ENCODE measurements at regions not wholly inside any gene's neighbourhood (a gene's known extent, or its start where the extent isn't known, plus 50 kb on each side); places are given as distances from the start of the nearest gene placed in this dataset.

GRCh38 chr1:5743435-5744095, 248.7 kb downstream of the NPHP4 start:
- H3K4me3 ChIP-seq (replicated peaks in 1 of 2; ENCODE audit: low read depth in 1 of 2, low read length in 2 of 2): no peak overlapping the region
- no peaks in the 10 kb centered on the region for H3K36me3 ChIP-seq (ENCODE audit: control insufficient read depth in 1 of 2, insufficient read depth in 2 of 2, low read length in 2 of 2)
- H2AFZ ChIP-seq (ENCODE audit: low read depth, low read length, poor library complexity, severe bottlenecking): no peak overlapping the region
- H3K4me2 ChIP-seq (ENCODE audit: low read length): no peak overlapping the region
- H3K79me2 ChIP-seq (ENCODE audit: insufficient read depth, low read length): no peaks in the 10 kb centered on the region
- H3K9ac ChIP-seq (ENCODE audit: low read length): no peak overlapping the region
- ChIA-PET RAD21 (ENCODE audit: low non-redundant PET in 1 of 2, low total read pairs in 2 of 2, uncharacterized antibody in 2 of 2, unreplicated experiment in 2 of 2) (no interaction called here), POLR2A (no interaction called here), CTCF (interaction anchor here (0.8 kb wide), 1 partner anchor 233 kb away, joined by 3 read pairs; no protein-coding TSS in a partner anchor)
- H4K20me1 ChIP-seq (ENCODE audit: insufficient read depth): no peaks in the 10 kb centered on the region
- ATAC-seq (no peak), DNase-seq (ENCODE audit: low read depth, low spot score) (no peak)
- intact Hi-C loops (cut with micrococcal nuclease): loop anchor here (10.0 kb wide), 1 partner anchor 231 kb away; no protein-coding TSS in a partner anchor
- peaks cover 16% of the 10 kb centered on the region; the same call in 1 of the 2 replicates for H3K27me3 ChIP-seq (ENCODE audit: insufficient read depth, low read length)
- H3K9me3 ChIP-seq (ENCODE audit: control insufficient read depth in 1 of 2, insufficient read depth in 1 of 2, low read depth in 1 of 2, low read length in 2 of 2): no peaks in the 10 kb centered on the region
- H3K9me2 ChIP-seq (ENCODE audit: insufficient read depth): no peaks in the 10 kb centered on the region
- no TSS peak for BruUV-seq (replicated peaks)
- no peaks in the 10 kb centered on the region for H3K4me1 ChIP-seq (ENCODE audit: control insufficient read depth in 1 of 2, insufficient read depth in 2 of 2, low read length in 2 of 2)
- no peak overlapping the region for H3K27ac ChIP-seq (ENCODE audit: low read depth, low read length)
- TF ChIP-seq REST (IDR thresholded peaks at IDR 0.05; ENCODE audit: low read depth) (no peak), CTCF (IDR thresholded peaks at IDR 0.05 in 2 of 3, conservative IDR thresholded peaks at IDR 0.05 in 1 of 3; ENCODE audit: borderline replicate concordance in 1 of 3, insufficient read depth in 1 of 3, low read depth in 2 of 3, low read length in 2 of 3) (no peak), SIN3A (IDR thresholded peaks at IDR 0.05; ENCODE audit: low read depth) (no peak), EGR1 (IDR thresholded peaks at IDR 0.05; ENCODE audit: low read depth) (no peak), ZBTB33 (IDR thresholded peaks at IDR 0.05; ENCODE audit: extremely low read depth, insufficient replicate concordance, low read length) (no peak), TCF7L2 (IDR thresholded peaks at IDR 0.05; ENCODE audit: borderline replicate concordance, extremely low read depth, insufficient read depth, insufficient read length) (no peak), CBX3 (IDR thresholded peaks at IDR 0.05; ENCODE audit: low read depth) (no peak), SRF (IDR thresholded peaks at IDR 0.05; ENCODE audit: low read depth) (no peak), SP1 (IDR thresholded peaks at IDR 0.05; ENCODE audit: low read depth) (no peak), ZFX (IDR thresholded peaks at IDR 0.05) (no peak), RAD21 (IDR thresholded peaks at IDR 0.05; ENCODE audit: low read depth) (no peak), JUND (IDR thresholded peaks at IDR 0.05) (no peak), ELF1 (IDR thresholded peaks at IDR 0.05; ENCODE audit: borderline replicate concordance, low read depth) (no peak), YY1 (IDR thresholded peaks at IDR 0.05; ENCODE audit: extremely low read depth, insufficient replicate concordance, low read depth, low read length) (no peak), EZH2phosphoT487 (IDR thresholded peaks at IDR 0.05; ENCODE audit: borderline replicate concordance) (no peak), FOSL1 (IDR thresholded peaks at IDR 0.05; ENCODE audit: low read depth) (no peak)
- TF ChIP-seq, protein P1, sequence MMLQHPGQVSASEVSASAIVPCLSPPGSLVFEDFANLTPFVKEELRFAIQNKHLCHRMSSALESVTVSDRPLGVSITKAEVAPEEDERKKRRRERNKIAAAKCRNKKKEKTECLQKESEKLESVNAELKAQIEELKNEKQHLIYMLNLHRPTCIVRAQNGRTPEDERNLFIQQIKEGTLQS (IDR thresholded peaks at IDR 0.05): no peak
- TF ChIP-seq, protein P2, sequence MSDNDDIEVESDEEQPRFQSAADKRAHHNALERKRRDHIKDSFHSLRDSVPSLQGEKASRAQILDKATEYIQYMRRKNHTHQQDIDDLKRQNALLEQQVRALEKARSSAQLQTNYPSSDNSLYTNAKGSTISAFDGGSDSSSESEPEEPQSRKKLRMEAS (IDR thresholded peaks at IDR 0.05): no peak

Data from HCT116 (cell line).